ENCODE measurements at regions not wholly inside any gene's neighbourhood (a gene's known extent, or its start where the extent isn't known, plus 50 kb on each side); places are given as distances from the start of the nearest gene placed in this dataset.

GRCh38 chr18:43642727-43643330, 365.5 kb upstream of the SYT4 start:
- intact Hi-C loops (cut with micrococcal nuclease) = no loop called here

- intact Hi-C loops (cut with micrococcal nuclease) = no loop called here
These were observed 370.7 kb upstream of the SYT4 start for GRCh38 chr18:43648002-43648401.

- intact Hi-C loops (cut with micrococcal nuclease) = no loop called here
These were observed 372.5 kb upstream of the SYT4 start for GRCh38 chr18:43649649-43650357.

- intact Hi-C loops (cut with micrococcal nuclease) = no loop called here
These were observed 373.1 kb upstream of the SYT4 start for GRCh38 chr18:43650426-43650825.

- intact Hi-C loops (cut with micrococcal nuclease) = no loop called here
These were observed 373.8 kb upstream of the SYT4 start for GRCh38 chr18:43651057-43651456.

GRCh38 chr18:43656547-43656946, 379.3 kb upstream of the SYT4 start:
- intact Hi-C loops (cut with micrococcal nuclease) = no loop called here

GRCh38 chr18:43661570-43661969, 384.3 kb upstream of the SYT4 start:
- intact Hi-C loops (cut with micrococcal nuclease) = no loop called here

GRCh38 chr18:43662657-43663056, 385.4 kb upstream of the SYT4 start:
- intact Hi-C loops (cut with micrococcal nuclease) = no loop called here

- intact Hi-C loops (cut with micrococcal nuclease) = no loop called here
These were observed 385.9 kb upstream of the SYT4 start for GRCh38 chr18:43663159-43663558.

GRCh38 chr18:43664487-43665008, 387.3 kb upstream of the SYT4 start:
- intact Hi-C loops (cut with micrococcal nuclease) = loop anchor here (1.0 kb wide), 1 partner anchor 12 kb away; no protein-coding TSS in a partner anchor

- intact Hi-C loops (cut with micrococcal nuclease) = no loop called here
These were observed 388.0 kb upstream of the SYT4 start for GRCh38 chr18:43665105-43665788.

- intact Hi-C loops (cut with micrococcal nuclease) = no loop called here
These were observed 391.6 kb upstream of the SYT4 start for GRCh38 chr18:43668866-43669265.

GRCh38 chr18:43671431-43671830, 394.1 kb upstream of the SYT4 start:
- intact Hi-C loops (cut with micrococcal nuclease) = no loop called here

- intact Hi-C loops (cut with micrococcal nuclease) = no loop called here
These were observed 402.8 kb upstream of the SYT4 start for GRCh38 chr18:43680096-43680495.

GRCh38 chr18:43681661-43682060, 404.4 kb upstream of the SYT4 start:
- intact Hi-C loops (cut with micrococcal nuclease) = no loop called here

GRCh38 chr18:43682196-43682595, 404.9 kb upstream of the SYT4 start:
- intact Hi-C loops (cut with micrococcal nuclease) = no loop called here

GRCh38 chr18:43686709-43687108, 409.4 kb upstream of the SYT4 start:
- intact Hi-C loops (cut with micrococcal nuclease) = no loop called here

GRCh38 chr18:43692099-43692690, 414.9 kb upstream of the SYT4 start:
- intact Hi-C loops (cut with micrococcal nuclease) = no loop called here

- intact Hi-C loops (cut with micrococcal nuclease) = no loop called here
These were observed 425.1 kb upstream of the SYT4 start for GRCh38 chr18:43702399-43702798.

GRCh38 chr18:43703050-43703449, 425.8 kb upstream of the SYT4 start:
- intact Hi-C loops (cut with micrococcal nuclease) = no loop called here

GRCh38 chr18:43705850-43706249, 428.6 kb upstream of the SYT4 start:
- intact Hi-C loops (cut with micrococcal nuclease) = no loop called here

GRCh38 chr18:43710135-43710534, 432.8 kb upstream of the SYT4 start:
- intact Hi-C loops (cut with micrococcal nuclease) = no loop called here

All from T-helper 1 cell treated with Interleukin-12 subunit alpha and Interleukin-12 subunit beta and Interleukin-4 antibody, amounts not matched to agents 30 ng/mL and 1 ng/mL, for 36 hours (primary cell).